NCI-H345 treated with DMSO at 0.1 percent for 48 hours (cell line): ENCODE measurements at regions not wholly inside any gene's neighbourhood (a gene's known extent, or its start where the extent isn't known, plus 50 kb on each side); places are given as distances from the start of the nearest gene placed in this dataset.
A peak's percentile ranks its signal among the peaks of the same experiment; 100 is the strongest.
"Not testable (repeated sequence)": the region's sequence is repeated elsewhere in the genome, so short reads cannot be mapped to it uniquely, and the experiment has no call there.

Experiments
- DNase-seq: peaks from one replicate; lab custom pipeline; 2025; ENCODE audit not compliant: unreplicated experiment; lab: John Stamatoyannopoulos, UW

- DNase-seq = peak; percentile 27
Observed at GRCh38 chr20:25852968-25853717, 156.5 kb upstream of the ZNF337 start.

DNA sequence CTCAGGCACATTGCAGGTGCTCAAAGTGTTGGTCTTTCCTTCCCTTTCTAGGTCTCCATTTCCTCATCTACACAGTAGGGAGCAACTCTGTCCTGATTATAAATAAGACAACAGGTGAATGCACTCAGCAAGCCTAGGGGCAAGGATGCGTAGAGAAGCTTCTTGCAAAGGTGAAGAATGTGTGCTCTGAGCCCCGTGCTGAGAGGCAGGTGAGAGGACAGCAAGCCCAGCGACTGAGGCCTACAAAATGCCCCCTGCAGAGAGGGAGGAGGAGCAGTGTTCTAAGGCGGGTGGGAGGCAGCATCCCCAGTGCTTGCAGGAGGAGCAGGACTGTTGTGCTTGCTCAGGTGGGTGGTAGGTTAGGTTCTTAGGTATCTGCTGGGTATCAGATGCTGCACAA lies 153.5 kb upstream of the ZNF337 start:
- DNase-seq = peak; percentile 64

DNA sequence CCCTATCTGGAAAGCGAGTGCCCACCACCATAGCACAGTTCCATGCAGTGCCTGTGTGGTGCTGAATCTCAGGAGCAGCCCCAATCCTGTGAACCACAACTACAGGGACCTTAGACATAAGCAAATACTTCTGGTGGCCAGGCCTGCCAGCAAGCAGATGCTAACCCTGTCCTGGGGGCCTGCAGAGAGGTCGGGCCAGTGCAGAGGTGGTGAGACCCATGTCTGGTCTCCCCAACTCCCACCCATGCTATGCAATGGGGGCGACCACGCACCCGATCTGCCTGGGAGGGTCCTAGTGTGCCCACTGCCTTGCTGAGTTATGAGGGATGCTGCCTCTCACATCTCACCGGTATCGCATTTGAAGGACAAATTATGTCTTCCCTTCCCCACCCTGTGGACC lies 151.6 kb upstream of the ZNF337 start:
- DNase-seq = no peak

DNA sequence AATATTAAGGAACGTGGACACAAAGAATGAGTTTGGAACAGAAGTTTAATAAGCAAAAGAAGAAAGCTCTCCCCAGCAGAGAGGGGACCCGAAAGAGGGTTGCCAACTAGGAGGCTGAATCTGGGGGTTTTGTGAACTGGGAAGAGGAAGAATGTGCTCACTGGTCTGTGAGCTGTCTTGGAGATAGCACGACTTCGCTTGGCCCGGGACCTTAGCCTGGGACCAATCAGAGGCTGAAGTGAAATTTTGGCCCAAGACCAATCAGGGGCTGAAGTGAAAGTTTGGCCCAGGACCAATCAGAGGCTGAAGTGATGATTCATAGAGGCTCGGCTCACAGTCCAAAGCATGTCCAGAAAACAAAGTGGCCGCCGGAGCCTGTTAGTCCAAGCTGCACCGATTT lies 148.0 kb upstream of the ZNF337 start:
- DNase-seq = not testable (repeated sequence)

DNA sequence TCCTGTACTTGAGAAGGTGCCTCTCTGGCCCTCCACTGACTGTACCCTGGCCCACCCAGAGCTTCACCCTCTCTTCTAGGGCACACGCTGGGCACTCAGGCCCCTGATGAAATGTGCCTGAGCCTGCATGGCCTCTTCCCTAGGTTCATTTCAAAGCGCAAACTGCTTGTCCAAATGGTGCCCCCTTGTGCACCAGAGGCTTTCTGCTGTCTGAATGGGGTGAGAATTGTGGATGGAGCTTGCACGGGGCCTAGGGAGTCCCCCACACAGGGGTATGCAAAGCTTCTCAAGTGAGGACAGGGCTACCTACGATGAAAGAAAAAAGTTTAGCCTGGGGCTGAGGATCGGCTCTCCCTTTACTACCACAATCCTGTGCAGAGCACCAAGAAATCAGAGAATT lies 116.9 kb upstream of the ZNF337 start:
- DNase-seq = not testable (repeated sequence)

GRCh38 chr20:25798174-25798993 lies 101.7 kb upstream of the ZNF337 start:
- not testable (repeated sequence) for DNase-seq

GRCh38 chr20:25797062-25797461 lies 100.4 kb upstream of the ZNF337 start:
- not testable (repeated sequence) for DNase-seq

DNA sequence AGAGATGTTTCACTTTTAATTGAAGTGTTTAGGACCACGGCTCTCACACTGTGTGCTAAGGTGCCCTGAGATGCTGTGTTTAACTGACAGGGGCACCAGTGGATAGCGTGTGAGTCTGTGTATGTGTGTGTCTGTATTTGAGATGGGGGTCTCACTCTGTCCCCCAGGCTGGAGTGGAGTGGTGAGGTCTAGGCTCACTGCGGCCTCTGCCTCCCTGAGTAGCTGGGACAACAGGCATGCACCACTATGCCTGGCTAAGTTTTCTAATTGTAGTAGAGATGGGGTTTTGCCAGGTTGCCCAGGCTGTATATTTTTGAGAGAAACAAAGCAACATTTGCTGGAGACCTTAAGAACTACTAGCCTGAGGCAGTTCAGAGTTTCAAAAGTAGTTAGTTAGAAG lies 80.6 kb upstream of the ZNF337 start:
- not testable (repeated sequence) for DNase-seq

- DNase-seq = not testable (repeated sequence)
Observed at GRCh38 chr20:25774711-25775110, 78.1 kb upstream of the ZNF337 start.

- not testable (repeated sequence) for DNase-seq
Observed at GRCh38 chr20:25774203-25774602, 77.5 kb upstream of the ZNF337 start.

- DNase-seq = not testable (repeated sequence)
Observed at GRCh38 chr20:25772437-25772836, 75.8 kb upstream of the ZNF337 start.

DNA sequence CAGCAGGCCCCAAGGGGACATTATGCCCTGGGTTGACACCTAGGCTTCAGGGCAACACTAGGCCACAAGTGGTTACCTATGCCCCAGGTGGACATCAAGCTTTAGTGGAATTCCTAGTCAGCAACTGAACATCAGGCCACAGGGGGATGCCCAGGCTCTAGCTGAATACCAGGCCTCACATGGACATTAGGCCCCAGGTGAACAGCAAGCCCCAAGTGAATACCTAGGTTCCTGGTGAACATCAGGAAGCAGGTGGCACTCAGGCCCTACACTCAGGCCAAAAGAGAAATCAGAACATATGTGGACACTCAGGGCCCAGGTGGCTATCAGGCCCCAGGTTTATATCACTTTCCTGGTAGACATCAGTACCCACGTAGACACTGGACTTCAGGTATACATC lies 75.2 kb upstream of the ZNF337 start:
- not testable (repeated sequence) for DNase-seq

DNA sequence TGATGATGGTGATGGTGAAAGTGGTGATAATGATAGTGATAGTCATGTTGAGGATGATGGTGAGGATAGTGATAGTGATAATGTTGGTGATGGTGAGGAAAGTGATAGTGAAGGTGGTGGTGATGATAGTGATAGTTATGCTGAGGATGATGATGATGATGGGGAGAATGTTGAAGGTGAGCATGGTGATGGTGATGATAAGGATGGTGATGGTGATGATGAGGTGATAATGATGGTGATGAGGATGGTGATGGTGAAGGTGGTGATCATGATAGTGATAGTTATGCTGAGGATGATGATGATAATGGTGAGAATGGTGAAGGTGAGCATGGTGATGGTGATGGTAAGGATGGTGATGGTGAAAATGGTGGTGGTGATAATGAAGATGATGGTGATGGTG lies 64.9 kb upstream of the ZNF337 start:
- no peak for DNase-seq

- not testable (repeated sequence) for DNase-seq
Observed at GRCh38 chr20:25761046-25761445, 64.4 kb upstream of the ZNF337 start.

DNA sequence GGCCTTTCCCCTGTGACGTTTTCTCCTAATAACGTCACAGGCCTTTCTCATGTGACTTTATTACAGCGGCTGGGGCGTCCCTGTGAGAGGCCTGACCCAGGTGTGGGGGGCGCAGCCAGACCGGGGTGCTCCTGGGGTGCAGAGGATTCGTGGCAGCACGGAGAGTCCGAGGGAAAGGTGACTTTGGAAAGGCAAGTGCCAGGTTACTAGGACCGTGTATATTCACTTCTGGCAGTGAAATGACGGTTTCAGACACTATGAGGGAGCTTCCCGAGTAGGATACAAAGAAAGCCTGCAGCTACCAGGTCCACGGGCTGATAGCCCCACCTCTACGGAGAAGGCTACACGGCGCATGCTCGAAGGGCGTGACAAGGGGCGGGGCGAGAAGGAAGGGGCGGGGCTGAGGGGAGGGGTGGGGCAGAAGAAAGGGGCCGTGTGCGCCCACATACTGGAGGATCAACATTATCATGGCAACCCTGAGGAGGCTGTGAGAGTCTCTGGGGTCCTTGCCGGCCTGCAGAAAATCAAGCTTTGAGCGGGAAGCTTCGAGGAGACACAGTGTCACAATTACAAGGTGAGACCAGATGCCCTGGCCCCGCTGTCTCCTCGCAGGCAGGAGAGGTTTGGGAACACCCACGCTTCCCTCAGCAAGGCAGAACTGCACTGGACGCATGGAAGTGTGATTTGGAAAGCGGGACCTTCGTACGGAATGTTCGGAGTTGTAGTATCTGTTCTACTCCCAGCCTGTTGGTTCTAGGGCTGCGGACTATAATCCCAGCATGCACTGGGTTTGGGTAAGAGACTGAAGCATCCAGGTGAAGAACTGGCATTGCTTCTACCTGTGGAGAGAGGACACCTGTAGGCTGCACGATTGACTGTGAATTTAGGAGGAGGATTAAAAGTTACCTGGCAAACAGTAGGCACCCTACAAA lies 54.4 kb upstream of the ZNF337 start:
- peak; percentile 79 for DNase-seq

DNA sequence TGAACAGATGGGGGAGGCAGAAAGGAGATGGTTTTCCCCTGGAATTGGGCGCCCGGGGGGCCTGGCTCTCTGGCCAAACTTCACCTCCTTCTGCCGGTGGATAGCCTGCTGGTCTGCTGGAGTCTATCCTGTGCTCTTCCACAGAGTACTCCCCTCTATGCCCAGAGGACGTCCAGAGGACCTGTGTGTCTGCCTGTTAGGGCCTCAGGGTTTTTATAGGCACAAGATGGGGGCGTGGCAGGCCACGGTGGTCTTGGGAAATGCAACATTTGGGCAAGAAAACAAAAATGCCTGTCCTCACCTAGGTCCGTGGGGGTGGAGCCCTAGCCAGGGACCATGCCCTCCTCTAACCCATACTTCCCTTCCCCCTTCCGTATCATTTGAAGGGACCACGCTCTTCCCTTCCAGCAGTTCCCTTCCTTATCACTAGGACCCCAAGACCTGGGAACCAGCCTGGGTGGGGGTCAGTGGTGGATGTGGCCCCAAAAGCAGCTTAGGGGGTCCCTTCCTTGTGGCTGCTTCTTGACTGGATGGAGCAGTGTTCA lies 53.6 kb upstream of the ZNF337 start:
- no peak for DNase-seq

DNA sequence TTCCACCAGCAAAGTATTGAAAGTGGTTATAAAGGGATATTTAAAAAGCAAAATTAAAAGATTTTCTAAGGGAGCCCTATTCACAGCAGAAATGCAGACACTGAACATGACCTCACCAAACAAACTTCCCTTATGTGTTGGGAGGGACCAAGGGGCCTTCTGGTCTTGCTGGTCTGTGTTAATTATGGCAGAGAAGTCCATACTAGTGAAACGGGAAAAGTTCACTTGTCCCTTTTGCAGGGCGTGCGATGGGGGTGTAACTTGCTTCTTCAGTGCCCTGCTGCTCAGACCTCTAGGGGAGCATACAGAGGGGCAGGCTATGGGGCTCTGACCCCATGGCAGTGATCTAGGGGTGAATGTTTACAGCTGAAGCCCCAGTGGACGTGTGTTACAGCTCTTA lies 53.0 kb upstream of the ZNF337 start:
- DNase-seq = no peak
